ENCODE measurements at regions not wholly inside any gene's neighbourhood (a gene's known extent, or its start where the extent isn't known, plus 50 kb on each side); places are given as distances from the start of the nearest gene placed in this dataset.
"Not testable (repeated sequence)": the region's sequence is repeated elsewhere in the genome, so short reads cannot be mapped to it uniquely, and the experiment has no call there.

DNA sequence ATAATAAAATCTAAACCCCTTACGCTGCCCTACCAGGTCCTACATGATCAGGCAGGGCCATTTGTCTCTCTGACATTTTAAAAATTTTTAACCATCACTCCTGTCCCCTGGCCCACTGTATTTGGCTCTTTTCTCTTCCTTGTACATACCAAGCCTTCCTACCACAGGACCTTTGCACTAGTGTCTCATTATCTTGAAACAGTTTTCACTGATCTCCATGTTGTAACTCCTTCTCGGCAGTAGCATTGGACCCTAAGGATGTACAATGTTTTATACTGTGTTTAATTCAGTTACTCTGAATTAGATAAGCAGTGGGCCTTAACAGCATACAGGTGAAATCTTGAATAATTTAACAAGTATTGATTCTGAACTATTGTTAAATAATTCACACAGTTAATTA, 330.7 kb downstream of the UTRN start:
- no peak for DNase-seq (ENCODE audit: low read depth)

DNA sequence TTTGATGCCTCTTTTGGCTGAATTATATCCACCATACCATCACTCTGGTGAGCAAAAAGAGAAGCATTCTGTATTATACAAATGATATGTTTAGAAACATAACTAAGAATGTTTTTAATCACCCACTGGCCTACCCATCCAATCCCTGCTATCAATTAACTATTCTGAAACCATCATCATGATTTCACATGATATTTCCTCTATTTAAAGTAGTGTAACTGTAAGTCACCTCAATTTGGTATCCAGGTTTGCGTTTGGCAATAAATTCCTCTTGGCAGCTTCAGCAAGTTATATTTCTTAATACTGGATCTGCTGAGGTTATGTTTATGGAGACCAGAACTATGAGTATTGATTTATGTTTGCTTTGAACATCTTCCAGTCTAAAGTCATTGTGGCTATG, 332.1 kb downstream of the UTRN start:
- DNase-seq (ENCODE audit: low read depth) = no peak

DNA sequence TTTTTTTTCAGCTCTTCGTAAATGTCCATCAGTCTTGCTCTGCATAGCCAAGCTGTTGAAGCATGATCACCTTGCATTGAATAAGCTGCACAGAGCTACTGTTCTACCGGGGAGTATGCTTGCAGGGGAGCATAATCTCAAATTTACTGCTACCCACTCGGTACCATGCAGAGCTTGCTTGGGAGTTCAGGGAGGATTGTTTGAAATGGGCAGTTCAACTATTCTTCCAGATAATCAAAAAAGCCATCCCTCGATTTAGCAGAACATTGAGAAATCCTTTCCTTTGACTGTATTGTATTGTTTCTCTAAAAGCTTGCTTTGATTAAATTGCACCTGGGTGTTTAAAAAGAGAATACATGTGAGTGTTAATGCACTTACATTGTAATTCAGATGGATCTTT, 332.6 kb downstream of the UTRN start:
- no peak for DNase-seq (ENCODE audit: low read depth)

DNA sequence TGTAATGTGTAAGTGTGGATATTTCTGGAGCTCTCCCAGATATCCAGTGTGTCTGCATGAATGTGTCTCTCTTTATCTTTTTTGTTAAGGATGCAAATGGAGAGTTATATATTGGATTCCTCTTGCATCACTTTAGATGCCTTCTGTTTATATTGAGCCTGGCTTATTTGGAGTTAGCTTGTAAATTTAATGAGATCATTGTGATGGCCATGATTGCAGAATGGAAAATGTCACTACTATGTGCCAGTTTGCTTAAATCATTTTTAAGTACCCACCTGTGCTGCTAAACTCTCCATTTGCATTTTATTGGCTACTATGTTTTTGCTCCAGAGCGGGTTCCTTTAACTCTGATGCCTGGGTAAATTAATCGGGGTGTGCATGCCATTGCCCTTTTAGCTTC, 334.8 kb downstream of the UTRN start:
- no peak for DNase-seq (ENCODE audit: low read depth)

DNA sequence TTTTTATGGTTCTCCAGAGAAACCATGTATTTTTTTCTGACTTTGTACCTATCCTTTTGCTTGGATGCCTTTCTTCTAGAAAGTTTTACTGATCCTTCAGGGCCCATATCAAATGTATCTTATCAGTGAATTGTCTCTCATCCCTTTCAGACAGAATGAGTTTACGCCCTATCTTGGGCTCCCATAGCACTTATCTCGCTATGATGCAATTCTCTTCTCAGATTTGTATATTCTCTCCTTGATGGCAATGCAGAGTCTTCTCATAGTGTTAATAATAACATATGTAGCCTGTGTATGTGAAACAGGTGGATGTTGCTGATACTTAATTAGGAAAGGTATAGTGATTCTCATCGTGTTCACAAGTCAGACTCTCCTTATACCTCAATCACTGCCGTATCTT, 336.2 kb downstream of the UTRN start:
- DNase-seq (ENCODE audit: low read depth) = no peak

DNA sequence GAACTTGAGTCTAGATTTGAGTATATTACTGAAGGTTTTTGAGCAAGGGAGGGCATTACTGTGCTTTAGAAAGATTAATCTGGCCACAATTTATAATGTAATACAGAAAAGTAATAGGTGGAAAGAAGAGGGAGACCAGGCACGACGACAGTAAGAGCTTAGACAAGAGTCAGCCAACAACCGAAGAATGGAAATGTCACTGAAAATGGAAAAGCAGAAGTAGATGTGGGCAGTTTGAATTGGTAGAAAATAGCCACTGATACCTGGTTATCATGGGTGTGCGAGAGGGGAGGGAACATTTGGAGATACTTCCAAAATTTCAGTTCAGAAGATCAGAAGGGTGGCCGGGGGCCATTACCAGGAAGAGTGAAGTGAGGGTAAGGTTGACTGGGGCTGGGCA, 339.1 kb downstream of the UTRN start:
- no peak for DNase-seq (ENCODE audit: low read depth)

DNA sequence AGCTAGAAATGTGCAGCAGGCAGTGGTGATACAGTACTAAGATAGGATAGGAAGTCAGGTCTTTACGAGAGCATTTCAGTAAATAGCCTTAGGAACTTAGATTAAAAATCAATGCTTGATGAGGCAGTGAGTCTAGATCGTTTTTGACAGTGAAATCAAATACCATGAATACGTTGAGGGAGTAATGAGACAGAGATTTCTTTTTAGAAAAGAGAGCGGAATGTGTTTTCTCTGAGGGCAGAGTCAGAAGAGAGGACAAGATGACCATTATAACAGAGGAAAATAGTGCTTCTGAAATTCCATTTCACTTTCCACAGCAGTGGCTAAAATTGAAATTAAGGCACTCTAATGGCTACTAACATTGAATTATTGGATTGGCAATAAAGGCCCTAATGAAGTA, 339.6 kb downstream of the UTRN start:
- DNase-seq (ENCODE audit: low read depth) = no peak

DNA sequence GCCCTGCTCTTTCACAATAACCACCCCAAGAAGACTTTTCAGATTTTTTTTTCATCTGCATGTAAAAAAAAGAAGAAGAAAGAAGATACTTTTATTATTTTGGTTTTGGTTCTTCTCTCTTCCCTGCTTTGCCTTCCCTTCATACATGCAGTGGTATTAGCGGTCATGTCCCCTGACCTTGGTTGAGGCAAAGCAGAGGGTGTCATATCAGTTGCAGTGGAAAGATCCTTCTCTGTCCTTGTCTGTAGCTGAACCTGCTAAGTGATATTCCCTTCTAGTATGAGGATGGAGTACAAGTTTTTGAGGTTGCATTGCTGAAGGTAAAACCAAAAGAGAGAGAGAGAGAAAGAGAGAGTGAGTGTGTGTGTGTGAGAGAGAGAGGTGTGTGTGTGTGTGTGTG, 345.7 kb downstream of the UTRN start:
- DNase-seq (ENCODE audit: low read depth) = no peak

DNA sequence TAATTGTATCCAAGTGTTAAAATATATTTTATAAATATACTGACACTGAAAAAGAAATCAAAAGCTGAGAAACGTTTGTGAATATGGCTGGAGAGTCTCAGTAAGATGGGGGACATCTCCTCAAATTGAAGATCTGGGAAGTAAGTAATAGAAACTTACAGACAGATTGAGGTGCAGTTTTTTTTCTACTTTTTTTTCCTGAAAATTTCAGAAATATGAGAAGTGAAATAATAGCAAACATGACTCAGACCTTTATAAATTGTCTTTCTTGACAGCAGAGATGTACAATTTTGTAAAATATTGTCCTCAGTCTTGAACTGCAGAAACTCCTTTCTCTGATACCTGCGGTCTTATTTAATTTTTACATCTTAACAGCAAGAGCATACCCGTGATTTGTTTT, 347.1 kb downstream of the UTRN start:
- DNase-seq (ENCODE audit: low read depth) = no peak

DNA sequence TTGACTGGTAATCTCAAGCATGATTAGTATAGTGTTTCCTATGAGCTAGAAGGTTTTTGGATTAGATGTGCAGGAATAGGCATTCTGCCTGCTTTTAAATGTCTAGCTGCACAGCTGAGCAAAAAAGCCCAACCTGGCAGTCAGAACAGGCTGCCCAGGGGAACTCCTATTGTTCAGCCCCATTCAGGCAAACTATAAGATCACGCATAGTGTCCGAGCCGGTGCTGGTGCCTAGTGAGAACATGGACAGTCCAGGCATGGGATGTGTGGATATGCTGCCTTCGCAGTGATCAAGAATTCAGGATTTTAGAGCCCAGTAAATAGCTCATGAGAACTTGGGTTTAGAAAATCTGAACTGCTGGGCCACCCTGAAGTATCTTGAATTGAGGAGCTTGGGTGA, 348.8 kb downstream of the UTRN start:
- no peak for DNase-seq (ENCODE audit: low read depth)

DNA sequence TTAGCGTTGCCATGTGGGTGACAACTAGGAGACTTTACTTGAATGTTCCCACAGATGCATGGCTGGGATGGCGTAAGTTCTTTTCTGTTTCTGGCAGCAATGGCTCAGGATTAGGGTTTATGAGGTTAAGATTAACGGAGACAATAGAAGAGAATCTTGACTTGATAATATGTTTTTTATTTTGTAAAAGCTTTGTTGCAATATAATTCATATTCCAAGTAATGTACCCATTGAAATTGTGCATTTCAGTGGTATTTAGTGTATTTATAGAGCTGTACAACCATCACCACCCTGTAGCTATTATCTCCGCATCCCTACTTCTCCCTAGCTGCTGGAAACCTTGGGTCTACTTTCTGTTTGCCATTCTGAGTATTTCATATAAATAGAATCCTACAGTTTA, 349.2 kb downstream of the UTRN start:
- no peak for DNase-seq (ENCODE audit: low read depth)

DNA sequence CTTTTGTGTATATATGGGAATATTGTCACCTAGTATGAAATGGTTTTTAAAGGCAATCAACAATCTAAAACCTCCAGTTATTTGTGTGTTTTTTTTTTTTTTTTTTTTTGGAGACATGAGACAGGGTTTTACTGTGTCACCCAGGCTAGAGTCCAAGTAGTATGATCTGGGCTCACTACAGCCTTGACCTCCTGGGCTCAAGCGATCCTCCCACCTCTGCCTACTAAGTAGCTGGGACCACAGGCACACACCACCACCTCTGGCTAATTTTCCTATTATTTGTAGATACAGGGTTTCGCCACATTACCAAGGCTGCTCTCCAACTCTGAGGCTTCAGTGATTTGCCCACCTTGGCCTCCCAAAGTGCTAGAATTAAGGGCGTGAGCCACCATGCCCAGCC, 349.9 kb downstream of the UTRN start:
- no peak for DNase-seq (ENCODE audit: low read depth)

DNA sequence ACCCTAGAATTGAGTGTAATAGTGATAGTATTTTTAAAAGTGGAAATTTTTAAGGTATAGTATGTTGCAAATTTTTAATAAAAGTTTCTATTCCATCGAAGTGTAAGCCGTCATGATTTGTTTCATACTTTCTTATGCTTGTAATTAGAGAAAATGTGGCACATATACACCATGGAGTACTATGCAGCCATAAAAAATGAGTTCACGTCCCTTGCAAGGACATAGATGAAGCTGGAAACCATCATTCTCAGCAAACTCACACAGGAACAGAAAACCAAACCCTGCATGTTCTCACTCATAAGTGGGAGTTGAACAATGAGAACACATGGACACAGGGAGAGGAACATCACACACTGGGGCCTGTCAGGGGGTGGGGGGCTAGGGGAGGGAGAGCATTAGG, 350.9 kb downstream of the UTRN start:
- DNase-seq (ENCODE audit: low read depth) = not testable (repeated sequence)

DNA sequence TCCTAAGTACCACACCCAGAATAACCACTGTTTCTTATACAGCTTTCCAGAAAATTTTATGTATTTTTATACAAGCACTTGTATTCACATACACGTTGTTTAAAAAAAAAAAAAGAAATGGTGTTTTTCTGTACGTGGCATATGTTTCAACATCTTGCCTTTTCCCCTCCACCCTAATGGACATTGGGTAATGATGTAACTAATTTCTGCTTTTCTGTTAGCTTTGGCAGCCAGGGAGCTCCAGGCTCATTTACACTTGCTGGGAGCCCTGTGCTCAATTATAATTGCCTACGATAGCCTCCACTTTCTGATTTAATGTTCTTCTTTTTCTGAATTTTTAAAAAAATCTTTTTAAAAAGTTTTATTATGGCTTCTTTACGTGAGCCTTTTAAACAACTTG, 352.4 kb downstream of the UTRN start:
- no peak for DNase-seq (ENCODE audit: low read depth)

DNA sequence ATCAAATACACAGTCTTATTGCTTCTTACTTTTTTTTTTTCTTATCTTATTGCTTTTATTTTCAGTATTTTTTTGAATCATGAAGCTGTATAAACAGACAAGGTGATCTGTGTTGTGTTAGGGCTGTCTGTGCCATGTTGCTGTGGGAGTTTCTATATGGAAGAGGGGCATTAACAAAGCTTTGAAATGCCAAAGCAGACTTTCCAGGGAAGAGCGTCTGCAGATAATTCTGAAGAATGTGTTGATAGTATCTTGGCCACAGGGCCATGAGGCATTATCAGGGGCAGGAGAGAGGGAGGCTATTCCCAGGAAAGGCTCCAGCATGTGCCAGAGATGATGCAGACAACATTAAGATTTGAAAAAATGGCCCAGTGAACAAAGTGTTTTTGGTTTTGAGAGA, 354.5 kb downstream of the UTRN start:
- DNase-seq (ENCODE audit: low read depth) = no peak

DNA sequence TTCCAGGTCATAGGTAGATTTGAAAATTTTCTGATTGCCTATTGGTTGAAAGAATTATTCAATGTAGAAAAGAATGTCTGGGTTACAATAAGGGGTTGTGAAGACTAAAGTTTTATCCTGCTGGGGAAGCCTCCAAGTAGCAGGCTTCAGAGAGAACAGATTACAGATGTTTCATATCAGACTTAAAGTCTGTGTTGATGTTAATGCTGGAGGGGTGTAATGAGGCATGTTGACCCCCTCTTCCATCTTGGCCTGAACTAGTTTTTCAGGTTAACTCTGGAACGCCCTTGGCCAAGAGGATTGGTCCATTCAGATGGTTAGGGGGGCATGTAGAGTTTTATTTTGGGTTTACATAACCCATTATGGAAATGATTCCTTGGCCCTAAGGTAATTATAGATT, 356.2 kb downstream of the UTRN start:
- DNase-seq (ENCODE audit: low read depth) = no peak

DNA sequence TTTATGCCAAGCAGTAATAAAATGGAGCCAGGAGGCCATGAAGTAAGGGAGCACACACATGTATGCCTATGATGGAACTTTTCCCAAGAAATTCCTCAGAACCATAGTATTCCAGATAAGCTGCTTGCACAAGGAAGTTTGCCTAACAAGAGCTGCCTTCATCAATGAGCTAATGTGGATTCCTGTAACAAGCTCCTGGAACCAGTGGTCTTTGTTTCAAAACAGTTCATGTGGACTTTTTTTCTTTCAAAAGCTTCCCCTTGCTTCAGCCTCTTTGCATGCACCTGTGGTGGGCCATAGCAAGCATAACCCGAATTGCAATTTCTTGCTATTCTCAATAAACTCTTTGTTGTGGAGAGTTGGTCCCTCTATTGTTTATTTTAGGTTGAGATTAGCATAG, 359.6 kb downstream of the UTRN start:
- DNase-seq (ENCODE audit: low read depth) = peak; percentile 40

DNA sequence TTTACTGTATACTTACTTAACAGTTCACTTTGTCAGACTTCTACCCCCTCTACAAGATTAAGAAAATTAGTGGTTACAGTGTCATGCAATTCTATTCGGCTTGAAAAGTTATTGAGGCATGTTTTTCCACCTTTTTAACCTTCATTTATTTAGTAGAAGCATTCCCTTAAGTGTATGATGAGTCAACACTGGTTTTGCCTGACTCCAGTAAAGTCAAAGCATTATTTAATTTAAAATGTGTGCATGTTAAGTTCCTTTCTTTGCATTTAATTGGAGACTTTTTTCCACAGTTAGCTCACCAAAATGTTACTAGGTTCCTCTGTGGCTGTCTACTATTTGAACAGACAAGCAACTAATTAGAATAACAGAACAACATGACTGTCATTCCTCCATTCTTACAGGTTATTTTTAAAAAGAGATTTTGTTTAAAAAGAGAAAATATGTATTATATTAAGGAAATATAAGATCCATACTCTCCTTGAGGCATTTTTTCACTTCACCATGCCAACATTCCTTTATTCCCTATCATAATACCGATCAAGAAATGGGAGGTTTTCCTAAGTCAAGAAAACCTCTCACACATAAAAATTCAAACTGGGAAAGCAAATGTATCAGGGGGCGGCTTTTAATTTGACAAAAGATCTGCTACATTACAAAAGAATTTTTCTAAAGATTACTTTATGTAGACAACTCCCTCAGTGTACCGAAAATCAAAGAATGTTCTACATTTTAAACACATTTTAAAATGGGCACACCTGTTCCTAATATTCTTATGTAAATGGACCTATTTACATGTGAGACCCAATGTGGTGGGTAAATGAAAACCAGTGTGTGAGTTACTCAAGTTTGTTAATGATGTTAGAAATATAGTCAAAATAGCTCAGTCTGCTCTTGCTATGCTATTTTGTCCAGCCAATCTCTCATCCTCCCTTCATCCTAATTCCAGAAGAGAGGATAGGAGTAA, 361.2 kb downstream of the UTRN start:
- DNase-seq (ENCODE audit: low read depth) = peak; percentile 77

DNA sequence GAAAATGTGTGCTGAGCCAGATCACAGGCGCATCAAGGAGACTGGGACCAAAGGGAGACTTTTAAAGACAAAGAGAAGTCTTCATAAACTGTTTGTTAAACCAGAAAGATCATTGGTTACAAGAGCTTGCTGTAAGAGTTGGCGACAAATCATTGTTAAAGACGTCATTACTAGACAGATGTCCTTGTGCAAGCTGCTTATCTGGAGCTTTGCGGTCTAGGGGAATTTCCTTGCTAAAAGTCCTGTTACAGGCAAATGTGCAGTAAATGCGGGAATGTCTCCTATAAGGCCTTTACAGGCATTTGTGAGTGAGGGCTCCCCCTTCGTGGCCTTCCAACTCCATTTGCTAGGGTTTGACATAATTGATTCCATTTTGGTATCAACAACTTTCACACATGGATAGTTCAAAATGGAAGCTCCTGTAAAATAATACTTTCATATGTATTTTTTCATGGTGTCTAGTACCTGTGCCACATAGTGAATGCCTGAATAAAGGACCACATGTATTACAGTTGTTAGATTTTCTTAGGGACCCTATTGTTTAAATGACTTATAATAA, 362.4 kb downstream of the UTRN start:
- no peak for DNase-seq (ENCODE audit: low read depth)

DNA sequence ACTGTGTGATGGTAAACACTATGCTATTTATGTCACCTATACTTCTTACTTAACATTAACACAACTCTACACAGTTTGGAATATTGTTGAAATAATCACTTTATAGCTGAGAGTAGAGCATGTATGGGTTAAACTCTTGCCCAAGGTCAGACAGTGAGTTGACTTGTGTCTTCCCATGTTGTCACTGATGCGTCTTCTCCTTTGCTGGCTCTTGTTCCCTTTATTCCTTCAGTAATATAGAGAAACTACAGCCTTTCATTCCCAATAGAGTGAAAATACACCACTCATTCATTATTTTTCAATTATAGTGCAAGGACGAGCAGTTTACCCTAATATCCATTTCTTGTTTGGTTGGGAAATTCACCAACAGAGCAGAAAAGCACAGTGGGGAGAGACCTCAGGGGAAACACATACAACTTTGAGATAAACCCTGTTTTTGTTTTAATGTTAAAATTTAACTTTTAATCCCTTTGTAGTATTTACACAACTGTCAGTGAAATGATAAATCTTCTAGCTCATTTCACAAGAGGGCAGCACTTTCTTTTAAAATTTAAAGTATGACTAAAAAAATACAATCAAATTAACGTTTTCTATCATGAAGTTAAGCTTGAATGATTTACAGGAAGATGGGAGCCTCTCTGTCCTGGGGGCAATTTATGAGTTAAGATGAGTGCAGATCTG, 363.0 kb downstream of the UTRN start:
- peak; percentile 64 for DNase-seq (ENCODE audit: low read depth)

DNA sequence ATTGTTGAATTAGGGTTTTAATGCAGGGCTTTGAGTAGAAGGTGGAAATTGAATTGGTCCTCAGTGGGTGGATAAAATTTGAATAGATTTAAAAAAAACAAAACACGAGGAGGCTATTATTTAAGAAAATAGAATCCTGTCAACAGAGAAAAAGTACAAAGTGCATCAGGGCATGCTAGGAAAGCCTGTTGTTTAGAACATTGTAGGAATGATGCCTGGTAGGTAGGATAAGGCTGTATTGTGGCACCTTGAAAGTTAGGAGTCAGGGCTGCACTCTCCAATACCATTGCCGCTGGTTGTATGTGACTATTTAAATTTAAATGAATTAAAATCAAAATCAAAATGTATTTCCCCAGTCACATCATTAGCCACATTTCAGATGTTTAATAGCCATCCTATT, 363.9 kb downstream of the UTRN start:
- DNase-seq (ENCODE audit: low read depth) = no peak

DNA sequence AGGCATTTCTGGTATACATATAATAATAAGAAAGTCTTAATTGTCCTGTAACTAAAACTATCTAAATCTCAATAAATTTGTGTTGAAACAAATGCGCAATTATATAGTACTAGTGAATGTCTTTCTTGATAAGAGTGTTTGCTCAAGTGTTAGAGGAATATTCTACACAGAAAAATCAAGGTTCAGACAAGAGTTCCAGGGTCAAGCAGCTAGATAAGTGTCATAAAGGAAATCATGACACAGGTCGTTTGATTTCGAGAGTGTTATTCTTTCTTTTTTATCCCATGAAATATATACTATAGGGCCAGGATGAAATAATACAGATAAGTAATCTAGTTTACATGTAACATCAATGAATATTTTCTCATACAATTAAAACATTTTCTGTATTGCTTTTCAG, 366.1 kb downstream of the UTRN start:
- DNase-seq (ENCODE audit: low read depth) = no peak

DNA sequence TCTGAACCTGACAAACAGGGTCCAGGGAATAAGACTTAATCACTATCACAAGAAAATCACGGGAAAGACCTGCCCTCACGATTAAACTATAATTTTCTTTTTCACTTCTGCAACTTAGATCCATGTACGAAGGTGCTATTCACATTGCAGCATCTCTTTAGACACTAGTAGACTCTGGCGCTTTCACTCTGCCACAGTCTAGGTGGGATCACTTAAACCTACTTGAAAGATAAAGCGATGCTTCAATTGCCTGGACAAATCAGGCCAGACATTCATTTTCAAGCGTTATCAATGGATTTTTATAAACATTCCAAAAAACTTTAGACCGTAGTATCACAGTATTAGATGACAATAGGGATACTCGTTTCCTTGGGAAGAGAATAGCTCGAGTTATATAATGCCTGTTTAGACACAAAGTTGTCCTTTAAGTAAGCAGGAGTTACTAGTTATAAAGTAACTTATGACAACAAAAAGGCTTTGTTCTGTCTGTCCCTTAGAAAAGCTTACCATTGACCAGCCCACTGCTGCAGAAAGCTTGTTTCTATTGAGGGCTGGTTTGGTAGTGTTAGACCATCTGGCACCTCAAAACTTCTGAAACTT, 367.3 kb downstream of the UTRN start:
- peak; percentile 37 for DNase-seq (ENCODE audit: low read depth)

Measured in renal cortical epithelial cell (primary cell).